ENCODE measurements at regions not wholly inside any gene's neighbourhood (a gene's known extent, or its start where the extent isn't known, plus 50 kb on each side); places are given as distances from the start of the nearest gene placed in this dataset.

GRCh38 chr10:35896001-35896400 lies 253.9 kb upstream of the FZD8 start:
- TF ChIP-seq CTCF (IDR thresholded peaks at IDR 0.05) (no peak), POLR2A (IDR thresholded peaks at IDR 0.05) (no peak)

All from lower leg skin (tissue), 3 donors.